ENCODE measurements at regions not wholly inside any gene's neighbourhood (a gene's known extent, or its start where the extent isn't known, plus 50 kb on each side); places are given as distances from the start of the nearest gene placed in this dataset.

- no peak for DNase-seq (ENCODE audit: low read depth)
These were observed 301.3 kb upstream of the JARID2 start for GRCh38 chr6:14944593-14944992.

DNA sequence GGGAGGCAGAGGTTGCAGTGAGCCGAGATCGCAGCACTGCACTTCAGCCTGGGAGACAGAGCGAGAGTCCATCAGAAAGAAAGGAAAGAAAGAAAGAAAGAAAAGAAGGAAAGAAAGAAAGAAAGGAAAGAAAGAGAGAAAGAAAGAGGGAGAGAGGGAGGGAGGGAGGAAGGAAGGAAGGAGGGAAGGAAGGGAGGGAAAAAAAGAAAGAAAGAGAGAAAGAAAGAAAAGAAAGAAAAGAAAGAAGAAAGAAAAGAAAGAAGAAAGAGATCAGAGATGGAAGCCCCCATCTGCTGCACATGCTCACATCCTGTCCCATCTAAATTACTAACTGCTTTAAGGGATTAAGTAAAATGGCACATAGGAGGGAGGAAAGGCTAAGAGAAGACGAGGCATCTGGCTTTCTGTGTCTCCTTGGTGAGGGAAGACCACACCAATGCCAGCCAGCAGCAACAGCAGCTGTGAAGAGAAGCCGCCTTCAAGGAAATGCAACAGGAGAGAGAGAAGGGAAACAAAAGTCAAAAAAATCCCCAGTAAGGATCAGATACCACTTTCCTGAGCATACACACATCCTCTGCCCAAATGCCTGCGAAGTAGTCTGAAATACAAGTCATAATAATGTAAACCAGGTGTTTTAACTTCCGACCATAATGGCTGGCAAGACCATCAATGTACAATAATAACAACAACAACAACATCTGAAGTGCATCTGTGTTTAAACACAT, 300.2 kb upstream of the JARID2 start:
- DNase-seq (ENCODE audit: low read depth): no peak

DNA sequence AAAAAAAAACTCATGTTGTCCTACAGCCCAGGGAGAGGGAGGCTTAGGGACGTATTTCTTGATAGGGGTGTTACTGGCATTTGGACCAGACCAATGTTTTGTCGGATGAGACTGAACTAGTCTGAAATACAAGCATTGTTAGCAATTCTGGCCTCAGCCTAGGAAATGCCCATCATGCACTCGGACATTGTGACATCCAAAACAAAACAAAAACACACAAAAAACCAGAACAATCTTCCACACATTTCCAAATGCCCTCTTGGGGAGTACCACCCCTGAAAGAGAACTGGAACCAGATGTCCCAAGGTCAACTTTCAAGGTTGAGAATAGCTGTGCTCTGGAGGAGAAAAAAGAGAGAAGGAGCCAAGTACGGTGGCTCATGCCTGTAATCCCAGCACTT, 299.1 kb upstream of the JARID2 start:
- no peak for DNase-seq (ENCODE audit: low read depth)

DNA sequence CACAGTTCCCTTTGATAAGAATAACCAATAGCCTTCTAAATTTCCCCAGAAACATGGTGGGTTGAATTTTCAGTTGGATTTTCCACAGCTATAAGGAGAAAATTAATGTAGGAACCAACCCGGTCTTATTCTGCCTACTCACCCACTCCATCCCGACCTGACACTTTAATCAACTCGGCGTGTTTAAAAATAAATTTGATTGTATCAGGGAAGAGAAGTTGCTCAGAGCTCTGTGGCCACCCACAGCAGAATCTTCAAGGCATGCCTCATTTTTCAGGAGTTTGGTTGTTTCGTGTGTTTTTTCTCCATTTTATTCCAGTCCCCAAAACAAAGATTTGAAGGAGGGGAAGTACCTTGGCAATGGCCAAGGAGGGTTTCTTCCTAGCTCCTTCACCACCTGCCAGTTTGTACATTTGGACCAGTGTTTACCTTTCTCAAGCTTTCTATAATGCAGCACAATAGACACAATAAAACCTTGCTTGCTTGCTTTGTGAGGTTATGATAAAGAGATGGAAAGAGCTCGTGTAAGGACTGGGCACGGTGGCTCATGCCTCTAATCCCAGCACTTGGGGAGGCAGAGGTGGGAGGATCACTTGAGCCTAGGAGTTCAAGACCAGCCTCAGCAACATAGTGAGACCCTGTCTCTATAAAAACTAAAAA, 297.2 kb upstream of the JARID2 start:
- DNase-seq (ENCODE audit: low read depth): no peak

DNA sequence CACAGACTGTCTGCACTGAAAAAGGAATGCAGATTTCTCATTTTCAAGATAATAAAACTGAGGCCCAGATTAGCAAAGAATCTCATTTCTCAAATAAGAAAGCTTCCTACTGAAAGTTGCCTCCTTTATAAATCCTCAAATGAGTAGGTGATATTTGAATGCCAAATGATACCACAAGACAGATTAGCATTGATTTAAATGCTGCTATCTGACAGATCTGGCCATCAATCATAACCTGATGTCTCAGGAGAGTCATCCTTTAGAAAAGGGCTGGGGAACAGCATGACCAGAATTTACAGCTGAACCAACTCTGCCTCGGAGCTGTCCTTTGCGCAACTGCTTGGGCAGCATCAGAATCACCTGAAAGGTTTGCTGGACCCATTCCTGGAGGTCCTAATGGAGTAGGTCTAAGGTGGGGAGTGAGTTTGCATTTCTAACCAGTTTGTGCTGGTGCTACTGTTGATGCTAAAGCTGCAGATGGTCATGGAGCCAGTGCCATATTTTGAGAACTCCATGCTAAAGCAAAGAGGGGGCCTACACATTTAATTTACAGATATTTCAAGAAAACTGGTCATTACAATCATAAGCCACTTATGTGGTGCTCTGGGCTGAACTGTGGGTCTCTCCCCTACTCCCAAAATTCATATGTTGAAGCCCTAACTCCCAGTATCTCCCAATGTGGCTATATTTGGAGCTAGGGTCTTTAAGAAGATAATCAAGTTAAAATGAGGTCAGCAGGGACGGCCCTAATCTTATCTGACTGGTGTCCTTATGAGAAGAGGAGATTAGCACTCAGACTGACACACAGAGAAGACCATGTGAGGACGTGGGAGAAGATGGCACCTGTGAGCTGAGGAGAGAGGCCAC, 295.5 kb upstream of the JARID2 start:
- DNase-seq (ENCODE audit: low read depth): no peak

- DNase-seq (ENCODE audit: low read depth): no peak
These were observed 294.9 kb upstream of the JARID2 start for GRCh38 chr6:14950970-14951276.

DNA sequence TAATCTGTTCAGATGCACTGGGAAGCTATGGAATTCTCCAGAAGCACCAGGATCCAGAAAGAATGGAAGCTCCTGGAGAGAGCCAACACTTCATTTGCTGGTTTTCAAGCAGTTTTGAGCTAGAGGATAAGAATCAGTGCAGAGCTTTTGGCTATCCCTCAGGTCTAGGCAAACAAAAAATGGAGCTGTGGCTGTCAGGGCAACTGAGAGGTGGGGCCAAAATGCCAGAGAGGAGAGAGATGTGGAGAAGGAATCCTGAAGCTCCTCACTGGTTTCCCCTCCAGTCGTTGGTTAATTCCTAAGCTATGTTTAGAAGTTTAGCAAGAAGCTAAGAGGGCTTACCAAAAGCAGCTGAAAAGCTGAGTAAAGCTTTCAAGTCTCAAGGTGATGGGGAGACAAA, 294.2 kb upstream of the JARID2 start:
- peak; percentile 14 for DNase-seq (ENCODE audit: low read depth)

GRCh38 chr6:14953836-14954235, 292.0 kb upstream of the JARID2 start:
- no peak for DNase-seq (ENCODE audit: low read depth)

DNA sequence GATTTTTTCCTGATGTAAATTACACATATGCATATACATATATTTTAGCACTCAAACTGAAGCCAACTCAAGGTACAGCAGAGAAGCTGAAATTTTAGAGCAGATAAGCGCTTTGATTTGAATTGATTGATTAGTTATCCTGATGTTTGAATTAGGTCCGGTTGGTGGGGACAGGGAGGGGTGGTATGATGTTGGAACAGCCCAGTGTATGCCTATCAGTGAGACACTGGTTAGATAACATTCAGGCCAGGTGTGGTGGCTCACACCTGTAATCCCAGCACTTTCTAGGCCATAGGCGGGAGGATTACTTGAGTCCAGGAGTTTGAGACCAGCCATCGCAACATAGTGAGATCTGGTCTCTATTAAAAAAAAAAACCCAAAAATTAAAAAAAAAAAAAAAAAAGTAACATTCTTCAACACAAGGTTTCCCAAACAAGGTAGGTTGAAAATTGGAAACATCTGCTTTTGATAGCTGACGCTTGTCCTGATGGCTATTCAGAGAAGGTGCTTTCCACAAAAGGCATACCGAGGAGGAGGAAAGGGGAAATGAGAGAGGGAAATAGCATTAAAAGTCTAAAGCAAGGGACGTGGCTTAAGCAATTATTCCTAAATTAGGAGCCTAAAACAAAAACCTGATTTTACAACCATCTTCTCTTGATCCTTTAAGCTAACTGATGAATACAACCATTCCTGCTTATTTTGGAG, 288.4 kb upstream of the JARID2 start:
- DNase-seq (ENCODE audit: low read depth): no peak

DNA sequence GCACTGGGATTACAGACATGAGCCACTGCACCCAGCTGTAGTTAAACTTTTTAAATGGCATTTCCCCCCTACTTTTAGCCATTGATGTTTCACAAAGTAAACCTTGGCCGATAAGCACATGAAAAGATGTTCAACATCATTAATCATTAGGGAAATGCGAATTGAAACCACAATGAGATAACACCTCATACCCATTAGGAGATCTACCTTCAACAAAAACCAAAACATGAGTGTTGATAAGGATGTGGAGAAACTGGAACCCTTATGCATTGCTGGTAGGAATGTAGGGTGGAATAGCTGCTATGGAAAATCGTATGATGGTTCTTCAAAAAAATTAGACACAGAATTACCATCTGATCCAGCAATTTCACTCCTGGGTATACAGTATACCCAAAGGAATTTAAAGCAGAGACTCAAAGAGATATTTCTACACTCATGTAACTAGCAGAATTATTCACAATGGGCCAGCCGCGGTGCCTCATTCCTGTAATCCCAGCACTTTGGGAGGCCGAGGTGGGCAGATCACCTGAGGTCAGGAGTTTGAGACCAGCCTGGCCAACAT, 286.5 kb upstream of the JARID2 start:
- no peak for DNase-seq (ENCODE audit: low read depth)

DNA sequence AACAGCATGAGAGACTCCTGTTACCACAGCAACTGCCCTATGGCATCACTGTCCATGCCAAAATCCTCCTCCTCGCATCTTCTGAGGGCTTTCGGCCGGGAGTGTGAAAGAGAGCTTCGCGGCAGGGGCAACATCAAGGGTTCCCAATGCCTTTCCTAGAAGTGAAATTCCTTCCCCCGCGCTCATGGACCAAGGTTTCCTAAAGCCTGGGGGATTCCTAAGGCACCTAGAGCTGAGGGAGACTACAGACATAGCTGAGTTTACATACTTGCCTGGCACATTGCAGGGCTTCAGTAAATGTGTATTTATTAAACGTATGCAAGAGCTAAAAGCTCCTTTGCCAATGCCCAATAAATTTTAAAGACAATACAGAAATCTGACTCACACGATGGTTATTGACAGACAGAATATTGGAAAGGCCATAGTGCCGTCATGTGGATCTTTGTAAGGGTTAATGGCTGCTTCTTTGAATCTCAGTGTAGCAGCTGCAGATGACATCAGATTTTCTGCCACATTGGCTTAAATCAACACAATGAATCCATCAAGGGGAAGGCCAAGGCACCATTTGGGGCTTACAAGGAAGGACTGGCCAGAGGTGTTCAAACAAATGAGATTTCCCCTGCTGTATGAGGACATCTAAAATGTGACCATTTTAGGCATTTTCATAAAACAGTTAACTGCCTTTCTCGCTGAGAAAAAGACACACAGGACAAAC, 281.2 kb upstream of the JARID2 start:
- DNase-seq (ENCODE audit: low read depth): no peak

DNA sequence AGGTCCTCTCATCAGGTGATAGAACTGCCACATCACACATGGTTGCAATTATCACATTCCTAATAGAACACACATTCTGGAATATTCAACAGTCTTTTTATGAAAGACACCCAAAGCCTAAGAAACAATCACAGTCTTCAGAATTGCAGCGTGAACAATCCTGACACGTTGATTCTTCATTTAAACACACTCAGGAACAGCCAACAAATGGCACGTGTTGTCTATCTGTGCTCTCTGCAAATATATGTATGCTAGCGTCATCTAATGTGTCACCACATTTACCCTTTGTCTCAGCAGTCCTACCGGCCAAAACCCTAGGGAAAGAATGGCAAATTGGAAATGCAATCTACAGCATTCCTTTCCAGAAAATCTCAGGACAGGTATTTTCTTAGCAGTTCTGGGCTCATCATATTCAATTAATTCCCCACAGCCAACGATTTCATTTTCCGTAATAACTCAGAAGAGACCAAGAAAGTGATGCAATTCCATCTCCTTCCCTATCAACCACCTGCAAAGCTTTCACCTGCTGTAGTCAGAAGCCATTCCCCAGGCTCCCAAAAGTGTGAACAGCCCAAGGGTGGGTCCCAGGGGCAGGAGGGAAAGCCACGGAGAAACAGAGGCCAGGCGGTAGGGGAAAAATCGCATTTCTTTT, 280.3 kb upstream of the JARID2 start:
- DNase-seq (ENCODE audit: low read depth): peak; percentile 11

DNA sequence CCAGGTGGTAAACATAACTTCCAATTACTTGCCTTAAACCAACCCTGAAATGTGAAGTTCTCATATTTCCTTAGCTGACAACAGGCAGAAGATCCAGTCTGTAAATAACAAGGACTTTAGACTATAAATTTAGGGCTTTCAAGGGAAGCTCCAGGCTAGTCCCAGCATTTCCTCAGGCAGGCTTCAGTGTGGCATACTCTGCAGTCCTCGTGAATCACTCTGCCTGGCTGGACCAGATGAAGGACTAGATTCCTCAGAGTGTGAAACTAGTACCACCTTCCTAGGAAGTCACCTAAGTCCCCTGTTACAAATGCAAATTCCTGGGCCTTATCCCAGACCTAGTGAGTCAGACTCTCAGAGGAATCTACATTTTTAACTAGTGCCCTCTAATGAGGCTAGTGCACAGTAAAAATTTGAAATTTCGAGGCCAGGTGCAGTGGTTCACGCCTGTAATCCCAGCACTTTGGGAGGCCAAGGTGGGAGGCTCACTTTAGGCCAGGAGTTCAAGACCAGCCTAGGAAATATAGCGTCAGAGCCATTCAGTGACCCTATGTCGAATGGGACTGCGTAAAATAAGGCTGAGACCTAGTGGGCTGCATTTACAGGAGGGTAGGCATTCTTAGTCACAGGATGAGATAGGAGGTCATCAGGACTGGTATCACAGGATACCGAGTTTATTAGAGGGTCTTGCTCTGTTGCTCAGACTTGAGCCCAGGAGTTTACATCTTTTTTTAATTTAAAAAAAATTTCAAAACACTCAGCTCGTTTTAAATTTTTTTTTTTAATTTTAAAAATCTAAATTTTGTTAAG, 279.6 kb upstream of the JARID2 start:
- DNase-seq (ENCODE audit: low read depth): peak; percentile 14

GRCh38 chr6:14966906-14967711, 278.8 kb upstream of the JARID2 start:
- DNase-seq (ENCODE audit: low read depth): no peak

GRCh38 chr6:14968056-14968637, 277.7 kb upstream of the JARID2 start:
- DNase-seq (ENCODE audit: low read depth): no peak

- no peak for DNase-seq (ENCODE audit: low read depth)
These were observed 276.7 kb upstream of the JARID2 start for GRCh38 chr6:14969126-14969525.

GRCh38 chr6:14972379-14973067, 273.3 kb upstream of the JARID2 start:
- no peak for DNase-seq (ENCODE audit: low read depth)

- no peak for DNase-seq (ENCODE audit: low read depth)
These were observed 271.5 kb upstream of the JARID2 start for GRCh38 chr6:14974372-14974771.

Measured in GM04503 (cell line).